ENCODE measurements at regions not wholly inside any gene's neighbourhood (a gene's known extent, or its start where the extent isn't known, plus 50 kb on each side); places are given as distances from the start of the nearest gene placed in this dataset.

GRCh38 chr2:217749008-217749407 lies 253.8 kb downstream of the TNS1 start:
- DNase-seq = no peak

DNA sequence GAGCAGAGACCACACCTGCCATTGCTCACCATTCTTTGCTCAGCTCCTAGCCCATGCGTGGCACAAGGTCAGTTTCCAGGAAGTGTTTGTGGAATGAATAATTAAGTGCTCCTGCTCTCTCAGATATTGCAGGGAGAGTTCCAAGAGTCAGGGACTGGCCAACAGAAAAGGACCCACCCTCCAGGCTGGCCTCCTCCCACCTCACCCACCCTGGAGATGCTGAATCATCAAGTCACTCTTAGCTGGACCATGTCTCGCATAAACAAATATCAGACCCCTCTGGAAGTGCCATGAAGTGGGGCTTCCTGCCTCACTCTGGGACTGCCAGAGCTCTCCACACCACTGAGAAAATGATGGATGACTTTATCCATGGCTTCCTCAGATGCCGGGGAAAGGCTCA lies 256.0 kb downstream of the TNS1 start:
- no peak for DNase-seq

DNA sequence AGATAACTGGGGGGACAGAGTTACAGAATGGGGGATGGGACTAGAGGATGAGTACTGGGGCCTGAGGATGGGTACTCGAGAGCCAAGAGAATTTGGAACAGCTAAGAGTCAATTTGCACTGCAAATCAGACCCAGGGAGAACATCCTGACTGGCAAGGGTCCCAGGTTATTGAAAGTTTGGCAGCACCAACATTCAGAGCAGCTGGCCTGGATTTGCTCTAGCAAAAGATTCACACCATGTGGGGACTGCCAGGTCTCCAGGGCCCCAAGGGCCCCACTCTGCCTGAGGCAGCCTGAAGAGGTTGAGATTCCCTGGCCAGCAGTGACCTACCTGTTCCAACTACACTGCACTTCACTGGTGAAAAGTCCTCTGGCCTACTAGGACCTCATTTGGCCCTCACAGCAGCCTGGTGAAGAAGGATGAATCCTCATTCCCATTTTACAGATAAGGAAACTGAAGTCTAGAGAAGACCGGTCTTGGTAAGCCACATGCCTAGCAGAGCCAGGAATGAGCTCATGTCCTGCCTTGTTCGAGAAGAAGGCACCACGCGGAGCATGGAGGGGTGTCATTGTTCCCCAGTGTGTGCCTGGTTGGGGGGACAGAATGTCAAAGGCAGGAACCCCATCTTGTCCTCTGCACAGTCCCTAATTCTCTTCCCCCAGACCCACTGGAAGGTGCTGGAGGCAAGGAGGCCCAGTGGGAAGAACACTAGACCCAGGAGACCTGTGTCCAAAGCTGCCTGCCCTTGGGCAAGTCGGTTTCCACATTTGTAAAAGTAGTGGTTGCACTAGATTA lies 258.6 kb downstream of the TNS1 start:
- no peak for DNase-seq

DNA sequence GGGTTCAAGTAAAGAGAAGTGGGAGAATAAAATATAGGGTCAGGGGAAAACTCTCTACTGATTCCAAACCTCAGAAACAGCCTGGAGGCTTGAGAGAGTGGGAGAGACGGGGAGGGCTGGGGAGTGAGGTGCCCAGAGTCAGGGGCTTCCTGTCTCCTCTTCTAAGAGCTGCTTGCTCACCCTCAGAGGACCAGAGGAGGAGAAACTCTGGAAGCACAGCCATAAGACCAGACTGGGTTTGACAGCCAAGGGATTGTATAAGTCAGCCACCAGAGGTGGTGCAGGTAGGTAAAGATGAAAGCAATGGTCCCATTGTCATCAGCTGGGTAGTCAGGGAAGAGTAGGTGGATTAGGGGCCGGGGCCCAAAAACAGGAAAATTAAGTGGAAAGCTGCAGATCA lies 259.4 kb downstream of the TNS1 start:
- DNase-seq = no peak

DNA sequence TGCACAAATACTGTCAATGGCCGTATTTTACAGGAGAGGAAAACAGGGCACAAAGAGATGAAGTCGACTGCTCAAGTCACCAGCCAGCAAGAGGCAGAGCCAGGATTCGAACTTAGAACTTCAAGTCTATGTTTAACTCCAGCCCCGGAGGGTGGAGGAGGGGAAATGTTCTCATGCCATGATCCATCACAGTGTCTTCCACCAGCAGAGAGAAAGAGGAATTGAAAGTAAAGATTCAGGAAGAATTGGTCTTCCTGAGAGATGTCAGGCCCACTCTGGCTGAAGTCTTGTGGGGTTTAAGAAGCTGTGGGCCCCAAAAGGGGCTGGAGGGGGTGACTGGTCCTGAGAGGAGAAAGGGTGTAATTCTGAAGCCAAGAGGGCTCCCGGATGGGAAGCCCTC lies 260.0 kb downstream of the TNS1 start:
- DNase-seq = no peak

- no peak for DNase-seq
Observed at GRCh38 chr2:217742276-217742675, 260.5 kb downstream of the TNS1 start.

DNA sequence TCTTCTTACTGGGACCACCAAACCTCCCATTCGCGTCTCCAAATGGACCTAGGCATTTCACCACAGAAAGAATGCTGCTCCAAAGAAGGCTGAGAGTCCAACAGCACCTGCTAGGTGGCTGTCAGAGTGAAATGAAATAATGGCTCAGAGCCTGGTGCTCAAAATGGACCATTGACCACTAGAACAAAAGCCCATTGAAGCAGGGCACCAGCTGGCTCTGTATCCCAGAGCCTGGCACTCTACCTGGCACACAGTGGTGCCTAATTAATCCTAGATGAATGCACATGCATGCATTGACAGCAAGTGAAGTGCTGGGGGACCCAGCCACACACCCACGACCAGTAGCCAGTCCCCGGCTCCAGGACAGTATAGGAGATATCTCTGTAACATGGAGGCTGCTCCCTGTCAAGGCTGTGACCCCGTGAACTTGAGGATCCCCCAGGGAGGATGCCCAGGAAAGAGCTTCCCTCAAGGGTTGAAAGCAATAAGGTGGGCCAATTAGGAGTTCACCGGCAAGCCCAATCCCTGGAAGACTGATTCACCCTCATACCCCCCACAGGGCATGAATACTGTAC lies 261.3 kb downstream of the TNS1 start:
- no peak for DNase-seq

GRCh38 chr2:217740756-217741155 lies 262.0 kb downstream of the TNS1 start:
- no peak for DNase-seq

- no peak for DNase-seq
Observed at GRCh38 chr2:217740178-217740577, 262.6 kb downstream of the TNS1 start.

DNA sequence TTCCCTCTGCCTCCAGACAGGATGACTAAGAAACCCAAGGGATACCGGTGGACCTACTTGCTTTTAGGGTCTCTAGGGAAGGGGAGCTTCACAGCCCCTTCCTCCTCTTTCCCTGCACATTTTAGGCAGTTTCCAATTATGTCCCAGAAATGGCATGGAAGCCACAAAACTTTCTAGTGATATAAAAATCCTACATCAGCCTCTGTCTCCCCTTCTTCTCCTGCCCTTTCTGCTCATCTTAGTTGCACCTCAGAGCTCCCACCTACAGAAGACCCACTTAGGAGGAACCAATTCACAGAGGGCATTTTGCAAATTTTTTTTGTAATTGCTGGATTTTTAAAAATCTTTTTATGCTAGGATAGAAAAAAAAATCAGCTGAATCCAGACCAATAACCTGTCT lies 263.1 kb downstream of the TNS1 start:
- no peak for DNase-seq

DNA sequence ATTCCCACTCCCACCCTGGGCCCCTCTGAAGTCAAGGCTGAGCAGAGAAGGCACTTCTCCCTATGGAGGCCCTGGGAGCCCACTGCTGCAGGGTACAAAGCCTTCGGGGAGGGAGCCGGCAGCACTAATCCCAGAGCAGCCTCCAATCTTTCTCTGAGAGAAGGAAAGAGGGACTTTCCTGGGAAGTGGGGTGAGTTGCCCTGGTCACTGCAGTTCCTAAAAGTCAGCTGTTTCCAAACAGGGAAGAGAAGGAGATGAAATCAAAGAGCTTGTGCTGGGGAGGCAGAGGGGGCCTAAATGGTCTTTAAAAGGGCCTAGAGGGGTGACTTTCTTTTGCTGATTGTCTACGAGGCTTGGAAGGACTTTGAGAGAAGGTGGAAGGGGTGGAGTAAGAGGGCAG lies 264.7 kb downstream of the TNS1 start:
- no peak for DNase-seq

GRCh38 chr2:217736776-217737550 lies 265.8 kb downstream of the TNS1 start:
- DNase-seq = no peak

DNA sequence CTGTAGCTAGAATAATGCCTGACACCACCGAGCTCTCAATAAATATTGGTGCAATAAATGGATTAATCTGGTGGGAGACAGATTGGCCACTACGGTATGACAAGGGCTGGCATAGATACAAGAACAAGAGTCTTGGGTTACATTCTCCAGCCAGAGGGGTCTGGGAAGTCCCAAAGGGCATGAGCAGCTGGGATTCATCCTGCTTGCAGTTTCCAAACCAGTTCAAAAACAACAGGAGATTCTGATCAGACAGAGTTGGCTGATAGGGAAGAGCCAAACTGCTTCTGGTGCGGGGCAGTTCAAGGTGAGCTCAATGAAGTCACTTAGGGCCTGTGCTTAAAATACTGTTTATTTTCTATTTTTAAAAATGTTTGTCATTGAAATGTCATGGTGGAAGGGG lies 266.9 kb downstream of the TNS1 start:
- no peak for DNase-seq

DNA sequence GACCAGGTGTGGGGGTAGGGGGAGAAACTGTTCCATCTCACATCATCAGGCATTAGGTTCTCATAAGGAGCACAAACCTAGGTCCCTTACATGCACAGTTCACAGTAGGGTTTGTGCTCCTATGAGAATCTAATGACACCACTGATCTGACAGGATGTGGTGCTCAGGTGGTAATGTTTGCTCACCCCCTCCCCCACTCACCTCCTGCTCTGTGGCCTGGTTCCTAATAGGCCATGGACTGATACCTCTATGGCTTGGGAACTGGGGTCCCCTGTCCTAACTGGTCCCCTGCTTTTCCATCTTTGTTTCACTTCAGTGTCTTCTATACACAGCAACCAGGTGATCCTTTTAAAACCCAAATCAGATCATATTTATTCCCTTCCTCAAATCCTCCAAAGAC lies 267.8 kb downstream of the TNS1 start:
- DNase-seq = no peak

GRCh38 chr2:217733461-217733860 lies 269.3 kb downstream of the TNS1 start:
- no peak for DNase-seq

GRCh38 chr2:217732992-217733391 lies 269.8 kb downstream of the TNS1 start:
- no peak for DNase-seq

DNA sequence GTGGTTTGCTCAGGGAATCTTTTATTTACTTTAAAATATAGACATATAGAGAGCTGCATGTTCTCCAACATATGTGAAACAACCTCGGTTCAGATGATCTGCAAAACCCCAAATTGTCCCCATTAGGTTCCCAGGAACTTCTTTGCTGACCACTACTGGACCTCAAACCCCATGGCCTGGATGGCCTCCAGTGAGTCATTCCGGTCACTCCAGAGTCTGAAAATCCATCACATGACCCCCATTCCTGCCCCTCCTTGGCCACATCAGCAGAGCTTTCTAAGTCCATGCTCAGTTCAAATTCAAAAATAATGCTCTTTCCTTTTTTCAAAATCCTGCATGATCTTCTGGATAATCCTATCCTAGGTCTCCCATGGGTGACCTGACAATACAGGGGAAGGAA lies 271.0 kb downstream of the TNS1 start:
- DNase-seq = no peak

DNA sequence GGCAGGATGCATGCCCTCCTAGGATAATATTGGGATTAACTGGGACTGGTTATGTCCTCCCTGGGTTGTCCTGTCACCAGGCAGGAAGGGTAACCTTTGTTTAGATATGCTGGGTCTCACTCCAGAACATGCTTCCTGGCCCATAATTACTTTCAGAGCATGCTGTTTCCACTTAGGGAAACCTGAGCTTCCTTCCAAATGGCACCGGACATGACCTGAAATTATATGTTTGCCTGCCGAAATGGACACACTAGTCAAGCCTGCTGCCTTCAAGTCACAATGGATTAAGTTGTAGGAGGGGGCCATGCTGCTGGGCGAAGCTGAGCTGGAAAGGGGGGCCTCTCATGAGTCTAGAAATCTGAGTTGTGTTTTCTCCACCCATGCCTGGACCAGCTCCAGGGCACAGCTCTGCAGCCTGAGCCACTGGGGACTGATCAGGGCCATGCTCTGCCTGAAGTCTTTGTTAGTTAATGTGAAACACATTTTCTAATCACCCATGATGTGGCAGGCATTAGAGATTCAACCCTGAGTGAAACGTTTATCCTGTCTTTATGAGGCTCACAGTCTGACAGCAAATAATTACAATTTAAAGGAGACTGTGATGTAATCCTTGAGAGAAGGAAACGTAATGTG lies 273.3 kb downstream of the TNS1 start:
- no peak for DNase-seq

DNA sequence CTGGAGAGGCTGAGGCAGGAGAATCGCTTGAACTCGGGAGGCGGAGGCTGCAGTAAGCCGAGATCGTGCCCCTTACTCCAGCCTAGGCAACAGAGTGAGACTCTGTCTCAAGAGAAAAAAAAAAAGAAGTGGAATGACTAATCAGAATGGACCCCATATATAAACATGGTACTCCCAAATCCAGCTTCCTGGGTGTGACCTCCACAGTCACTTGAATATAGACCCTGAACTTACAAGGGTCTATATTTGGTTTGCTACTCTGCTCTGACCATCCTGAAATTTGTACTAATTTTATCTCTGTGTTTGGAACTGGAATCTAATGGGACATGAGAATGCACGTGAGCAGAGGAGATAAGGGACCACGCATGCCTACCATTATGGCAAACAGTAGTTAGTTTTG lies 275.0 kb downstream of the TNS1 start:
- DNase-seq = no peak

DNA sequence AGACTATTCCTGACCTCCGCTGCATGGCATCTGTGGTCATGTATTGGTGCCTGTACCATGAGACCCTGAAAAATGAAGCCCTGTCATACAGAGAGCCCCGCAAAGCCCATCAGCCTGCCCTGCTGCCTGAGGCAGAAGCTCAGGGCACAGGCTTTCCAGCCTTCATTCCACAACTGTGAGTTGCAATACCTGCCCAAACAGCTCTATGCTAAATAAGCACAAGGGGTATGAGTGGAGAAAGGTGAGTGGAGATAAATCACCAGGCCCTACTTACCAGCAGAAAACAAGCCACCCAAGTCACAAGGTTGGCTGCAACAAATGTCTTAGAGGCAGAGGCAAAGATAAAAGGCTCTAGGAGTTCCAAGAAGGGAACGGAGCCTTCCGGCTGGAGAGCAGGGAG lies 277.4 kb downstream of the TNS1 start:
- no peak for DNase-seq

GRCh38 chr2:217724471-217724870 lies 278.3 kb downstream of the TNS1 start:
- no peak for DNase-seq

DNA sequence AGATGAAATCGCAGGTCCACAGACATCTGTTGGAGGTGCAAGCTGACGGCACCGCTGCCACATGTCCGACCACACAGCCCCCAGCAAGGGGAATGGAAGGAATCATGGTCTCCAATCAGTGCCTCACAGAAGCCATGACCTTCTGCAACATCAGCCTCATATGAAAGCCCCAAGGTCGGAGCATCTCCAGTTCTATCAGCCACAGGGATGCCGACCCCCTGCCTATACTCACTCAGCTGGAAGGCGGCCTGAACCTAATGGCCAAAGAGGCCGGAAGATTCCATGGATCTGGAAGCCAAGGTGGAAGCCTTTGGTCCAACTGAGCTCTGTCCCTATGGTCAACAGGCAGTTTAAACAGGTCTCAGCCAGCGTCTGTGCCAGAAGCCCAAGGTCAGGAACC lies 278.8 kb downstream of the TNS1 start:
- no peak for DNase-seq

DNA sequence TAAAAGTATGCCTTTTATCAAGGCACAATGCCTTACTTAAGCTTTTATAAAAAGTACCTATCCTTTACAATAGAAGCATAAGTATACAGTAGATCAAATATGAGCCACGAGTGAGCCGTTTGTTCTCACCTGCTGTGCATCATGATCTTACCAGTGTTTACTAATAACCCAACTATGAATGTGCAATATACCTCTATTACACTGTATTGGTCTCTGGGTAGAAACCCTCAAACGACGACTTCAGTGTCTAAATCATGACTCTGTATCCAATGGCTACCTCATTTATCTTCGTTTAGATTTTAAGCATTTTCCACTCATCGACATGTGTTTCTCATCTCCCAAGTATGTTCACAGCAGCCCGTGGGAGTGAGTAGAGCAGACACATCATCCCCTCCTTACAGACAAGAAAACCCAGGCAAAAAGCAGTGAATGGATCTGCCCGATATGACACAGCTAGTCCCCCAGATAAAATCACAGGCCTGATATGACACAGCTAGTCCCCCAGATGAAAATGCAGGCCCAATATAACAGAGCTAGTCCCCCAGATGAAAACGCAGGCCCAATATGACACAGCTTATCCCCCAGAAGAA lies 279.8 kb downstream of the TNS1 start:
- no peak for DNase-seq
